Smooth muscle cell (in vitro differentiated cells): ENCODE measurements at regions not wholly inside any gene's neighbourhood (a gene's known extent, or its start where the extent isn't known, plus 50 kb on each side); places are given as distances from the start of the nearest gene placed in this dataset.

Experiments used
- DNase-seq: peaks from one replicate; lab custom pipeline; 2025; ENCODE audit not compliant: unreplicated experiment; lab: John Stamatoyannopoulos, UW
- H2AFZ ChIP-seq: fragments of 200-600 bp; sonication (generic); 2 replicates; pipeline ENCODE4 v1.6.0; 2016; ENCODE audit warnings: antibody characterized with exemption, low read depth, mild to moderate bottlenecking
- H3F3A ChIP-seq: fragments of 200-600 bp; sonication (generic); 2 replicates; pipeline ENCODE4 v1.6.0; 2017; ENCODE audit warnings: antibody characterized with exemption, low read depth
- H3K27ac ChIP-seq: fragments of 200-600 bp; sonication (generic); 2 replicates; pipeline ENCODE4 v1.5.1; 2016; ENCODE audit warnings: low read depth, mild to moderate bottlenecking
- H3K27me3 ChIP-seq: fragments of 200-600 bp; sonication (generic); 2 replicates; pipeline ENCODE4 v1.6.1; 2016; ENCODE audit warnings: low read depth, mild to moderate bottlenecking
- H3K36me3 ChIP-seq: fragments of 200-600 bp; sonication (generic); 2 replicates; pipeline ENCODE4 v1.5.1; 2016; ENCODE audit warnings: low read depth
- H3K4me1 ChIP-seq: fragments of 200-600 bp; sonication (generic); 2 replicates; pipeline ENCODE4 v1.5.1; 2016; ENCODE audit warnings: low read depth
- H3K4me2 ChIP-seq: fragments of 200-600 bp; sonication (generic); 2 replicates; pipeline ENCODE4 v1.6.0; 2016; ENCODE audit warnings: mild to moderate bottlenecking
- H3K4me3 ChIP-seq: fragments of 200-600 bp; sonication (generic); 2 replicates; pipeline ENCODE4 v1.5.1; 2016; ENCODE audit warnings: mild to moderate bottlenecking
- H3K79me2 ChIP-seq: fragments of 200-600 bp; sonication (generic); 2 replicates; pipeline ENCODE4 v1.6.0; 2016; ENCODE audit warnings: low read depth, mild to moderate bottlenecking
- H3K9ac ChIP-seq: fragments of 200-600 bp; sonication (generic); 2 replicates; pipeline ENCODE4 v1.6.0; 2016; ENCODE audit warnings: low read depth
- H3K9me3 ChIP-seq: fragments of 200-600 bp; sonication (generic); replicated peaks from 2 replicates; pipeline ENCODE4 v1.5.1; 2016; ENCODE audit warnings: low read depth
- H4K20me1 ChIP-seq: fragments of 200-600 bp; sonication (generic); 2 replicates; pipeline ENCODE4 v1.6.0; 2016; ENCODE audit warnings: low read depth
- CTCF ChIP-seq: fragments of 200-600 bp; sonication (generic); IDR thresholded peaks from 2 replicates; pipeline ENCODE4 v1.5.1; 2017; ENCODE audit warnings: borderline replicate concordance, mild to moderate bottlenecking, antibody characterized with exemption; ENCODE audit not compliant: insufficient read depth, poor library complexity, severe bottlenecking
- WGBS: methylation state at CpG from one replicate; pipeline ENCODE4 v1.1.7; 2016; ENCODE audit warnings: low lambda C conversion rate; 5-methylcytosine and 5-hydroxymethylcytosine counted together

GRCh38 chr6:28808383-28808782 lies 115.4 kb downstream of the TRIM27 start:
- Histone ChIP-seq H3K4me3 (peak overlapping the region; percentile 48), H3K9me3 (no peaks in the 10 kb centered on the region), H4K20me1 (no peaks in the 10 kb centered on the region), H3K27me3 (peaks cover 84% of the 10 kb centered on the region), H3K36me3 (no peaks in the 10 kb centered on the region), H3K9ac (no peak overlapping the region), H2AFZ (peak overlapping the region; percentile 72), H3K79me2 (no peaks in the 10 kb centered on the region), H3K4me2 (peak overlapping the region; percentile 83), H3K4me1 (peaks cover 7% of the 10 kb centered on the region), H3F3A (no peaks in the 10 kb centered on the region), H3K27ac (no peak overlapping the region)
- TF ChIP-seq CTCF: no peak
- DNase-seq: no peak
- 28% methylated on average over 13 of the region's 13 CpGs for WGBS

- WGBS: 3% methylated on average over 33 of the region's 33 CpGs
- no peak overlapping the region for H3K9ac ChIP-seq
- no peaks in the 10 kb centered on the region for H3F3A ChIP-seq
- no peaks in the 10 kb centered on the region for H3K79me2 ChIP-seq
- peak overlapping the region; percentile 75 for H2AFZ ChIP-seq
- no peak overlapping the region for H3K27ac ChIP-seq
- peak overlapping the region; percentile 43 for H3K4me3 ChIP-seq
- no peak for TF ChIP-seq CTCF
- peaks cover 13% of the 10 kb centered on the region for H3K4me1 ChIP-seq
- peak overlapping the region; percentile 89 for H3K4me2 ChIP-seq
- H3K36me3 ChIP-seq: no peaks in the 10 kb centered on the region
- H3K27me3 ChIP-seq: peaks cover 84% of the 10 kb centered on the region
- no peaks in the 10 kb centered on the region for H4K20me1 ChIP-seq
- DNase-seq: no peak
- H3K9me3 ChIP-seq: no peaks in the 10 kb centered on the region
Observed at GRCh38 chr6:28809947-28810658, 113.7 kb downstream of the TRIM27 start.

GRCh38 chr6:28810659-28811053 lies 113.1 kb downstream of the TRIM27 start:
- no peak overlapping the region for H3K27ac ChIP-seq
- peak overlapping the region; percentile 75 for H2AFZ ChIP-seq
- H3K4me1 ChIP-seq: peaks cover 13% of the 10 kb centered on the region
- no peaks in the 10 kb centered on the region for H3K9me3 ChIP-seq
- no peaks in the 10 kb centered on the region for H3K79me2 ChIP-seq
- DNase-seq: no peak
- no peaks in the 10 kb centered on the region for H3K36me3 ChIP-seq
- TF ChIP-seq CTCF: no peak
- peak overlapping the region; percentile 89 for H3K4me2 ChIP-seq
- H3K4me3 ChIP-seq: peak overlapping the region; percentile 43
- H3F3A ChIP-seq: no peaks in the 10 kb centered on the region
- H3K9ac ChIP-seq: no peak overlapping the region
- H3K27me3 ChIP-seq: peaks cover 88% of the 10 kb centered on the region
- 10% methylated on average over 14 of the region's 14 CpGs for WGBS
- H4K20me1 ChIP-seq: no peaks in the 10 kb centered on the region

- H3K27me3 ChIP-seq: peaks cover 92% of the 10 kb centered on the region
- H3F3A ChIP-seq: no peaks in the 10 kb centered on the region
- no peak overlapping the region for H3K4me3 ChIP-seq
- WGBS: 3% methylated on average over 7 of the region's 7 CpGs
- H3K36me3 ChIP-seq: no peaks in the 10 kb centered on the region
- no peak for TF ChIP-seq CTCF
- no peak for DNase-seq
- H2AFZ ChIP-seq: no peak overlapping the region
- no peaks in the 10 kb centered on the region for H3K9me3 ChIP-seq
- peaks cover 15% of the 10 kb centered on the region for H3K4me1 ChIP-seq
- no peak overlapping the region for H3K9ac ChIP-seq
- H3K27ac ChIP-seq: no peak overlapping the region
- H4K20me1 ChIP-seq: no peaks in the 10 kb centered on the region
- H3K4me2 ChIP-seq: no peak overlapping the region
- H3K79me2 ChIP-seq: no peaks in the 10 kb centered on the region
Observed at GRCh38 chr6:28811873-28812272, 111.9 kb downstream of the TRIM27 start.
